Peyer's patch (tissue), 4 donors: ENCODE measurements at regions not wholly inside any gene's neighbourhood (a gene's known extent, or its start where the extent isn't known, plus 50 kb on each side); places are given as distances from the start of the nearest gene placed in this dataset.

Source experiments
- DNase-seq, 3 donors: peaks; one replicate each; pipeline ENCODE4 v3.0.0-alpha.2; 2017 to 2019
- H3K27ac ChIP-seq, 4 donors: fragments of 200-600 bp; sonication (generic); one replicate each; pipeline ENCODE4 v1.5.1; 2016 to 2019
- H3K27me3 ChIP-seq, 2 donors: fragments of 200-600 bp; sonication (generic); one replicate each; pipeline ENCODE4 v1.5.1; 2019
- H3K36me3 ChIP-seq, 3 donors: fragments of 200-600 bp; sonication (generic); one replicate each; pipeline ENCODE4 v1.5.1; 2016 to 2019
- H3K4me1 ChIP-seq, 4 donors: fragments of 200-600 bp; sonication (generic); one replicate each; pipeline ENCODE4 v1.5.1; 2016 to 2019
- H3K4me3 ChIP-seq, 4 donors: fragments of 200-600 bp; sonication (generic); 1 replicate in 3 of 4; 2 replicates in 1 of 4; pipeline ENCODE4 v1.5.1; 2016 to 2019; ENCODE audit warnings: mild to moderate bottlenecking in 1 of 4
- H3K9me3 ChIP-seq, 4 donors: fragments of 200-600 bp; sonication (generic); one replicate each; pipeline ENCODE4 v1.5.1; 2016 to 2019; ENCODE audit warnings: mild to moderate bottlenecking in 1 of 4
- POLR2A ChIP-seq, 2 donors: fragments of 450-650 bp; IDR thresholded peaks; one replicate each; pipeline ENCODE4 v1.5.1; 2017; ENCODE audit warnings: antibody characterized with exemption in 2 of 2, mild to moderate bottlenecking in 2 of 2, moderate library complexity in 2 of 2
- TF ChIP-seq, protein P1 (sequence below), 6 experiments: fragments of 450-650 bp in 4 of 6; fragments of 200-600 bp in 2 of 6; sonication (generic) in 1 of 6; IDR thresholded peaks; one replicate each; pipeline ENCODE4 v1.5.1; 2017 to 2019; ENCODE audit warnings: antibody characterized with exemption in 6 of 6, mild to moderate bottlenecking in 3 of 6, moderate library complexity in 1 of 6

- Histone ChIP-seq H3K36me3 (no peaks in the 10 kb centered on the region), H3K4me1 (no peaks in the 10 kb centered on the region), H3K4me3 (no peak overlapping the region), H3K27me3 (no peaks in the 10 kb centered on the region), H3K27ac (no peak overlapping the region), H3K9me3 (no peaks in the 10 kb centered on the region)
- DNase-seq = no peak
- TF ChIP-seq POLR2A (IDR thresholded peaks at IDR 0.05) = no peak
- TF ChIP-seq, protein P1, sequence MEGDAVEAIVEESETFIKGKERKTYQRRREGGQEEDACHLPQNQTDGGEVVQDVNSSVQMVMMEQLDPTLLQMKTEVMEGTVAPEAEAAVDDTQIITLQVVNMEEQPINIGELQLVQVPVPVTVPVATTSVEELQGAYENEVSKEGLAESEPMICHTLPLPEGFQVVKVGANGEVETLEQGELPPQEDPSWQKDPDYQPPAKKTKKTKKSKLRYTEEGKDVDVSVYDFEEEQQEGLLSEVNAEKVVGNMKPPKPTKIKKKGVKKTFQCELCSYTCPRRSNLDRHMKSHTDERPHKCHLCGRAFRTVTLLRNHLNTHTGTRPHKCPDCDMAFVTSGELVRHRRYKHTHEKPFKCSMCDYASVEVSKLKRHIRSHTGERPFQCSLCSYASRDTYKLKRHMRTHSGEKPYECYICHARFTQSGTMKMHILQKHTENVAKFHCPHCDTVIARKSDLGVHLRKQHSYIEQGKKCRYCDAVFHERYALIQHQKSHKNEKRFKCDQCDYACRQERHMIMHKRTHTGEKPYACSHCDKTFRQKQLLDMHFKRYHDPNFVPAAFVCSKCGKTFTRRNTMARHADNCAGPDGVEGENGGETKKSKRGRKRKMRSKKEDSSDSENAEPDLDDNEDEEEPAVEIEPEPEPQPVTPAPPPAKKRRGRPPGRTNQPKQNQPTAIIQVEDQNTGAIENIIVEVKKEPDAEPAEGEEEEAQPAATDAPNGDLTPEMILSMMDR (IDR thresholded peaks at IDR 0.05) = no peak
Measured at GRCh38 chr5:126119887-126120442, 303.2 kb upstream of the GRAMD2B start.

DNA sequence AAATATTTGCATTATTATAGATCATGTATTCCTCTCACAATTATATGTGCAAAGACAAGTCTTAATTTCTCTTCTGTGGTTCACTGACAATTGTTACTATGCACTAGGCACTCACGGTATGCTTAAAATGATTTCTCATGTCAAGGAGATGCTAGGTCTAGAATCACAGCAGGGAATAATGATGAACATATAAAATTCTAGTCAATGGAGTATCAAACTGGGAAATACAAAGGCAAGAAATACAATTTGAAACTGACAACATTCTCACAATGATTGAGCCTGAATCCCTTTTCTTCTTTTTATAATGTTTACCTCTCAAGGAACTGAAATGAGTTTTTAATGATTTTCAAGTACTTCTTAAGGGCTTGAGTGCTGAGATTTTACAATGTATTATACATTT is 302.3 kb upstream of the GRAMD2B start:
- Histone ChIP-seq H3K9me3 (no peaks in the 10 kb centered on the region), H3K4me3 (no peak overlapping the region), H3K36me3 (no peaks in the 10 kb centered on the region), H3K27me3 (no peaks in the 10 kb centered on the region), H3K4me1 (no peaks in the 10 kb centered on the region), H3K27ac (no peak overlapping the region)
- DNase-seq = no peak
- TF ChIP-seq POLR2A (IDR thresholded peaks at IDR 0.05) = no peak
- TF ChIP-seq, protein P1 (IDR thresholded peaks at IDR 0.05) = no peak

DNA sequence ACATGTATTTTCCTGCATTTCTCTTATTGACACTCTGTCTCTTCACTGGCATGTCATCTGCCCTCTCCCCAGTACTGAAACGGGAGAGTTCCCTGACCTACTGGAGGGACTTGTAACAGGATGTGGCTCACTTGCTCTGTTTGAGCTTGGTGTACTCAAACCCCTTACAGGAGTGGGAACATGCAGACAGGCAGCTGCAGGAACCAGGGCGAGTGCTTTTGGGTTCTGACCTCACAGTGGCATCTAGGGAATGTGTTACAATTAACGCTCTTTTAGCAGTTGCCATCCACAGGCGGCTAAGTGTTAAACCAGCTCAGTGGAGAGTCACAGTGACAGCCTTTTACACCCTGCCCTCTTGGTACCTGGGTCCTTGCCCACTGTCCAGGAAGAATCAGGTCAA is 300.3 kb upstream of the GRAMD2B start:
- no peak overlapping the region for H3K27ac ChIP-seq
- H3K27me3 ChIP-seq = no peaks in the 10 kb centered on the region
- H3K9me3 ChIP-seq = no peaks in the 10 kb centered on the region
- H3K4me3 ChIP-seq = no peak overlapping the region
- no peaks in the 10 kb centered on the region for H3K36me3 ChIP-seq
- DNase-seq = no peak
- no peaks in the 10 kb centered on the region for H3K4me1 ChIP-seq
- no peak for TF ChIP-seq POLR2A (IDR thresholded peaks at IDR 0.05)
- TF ChIP-seq, protein P1 (IDR thresholded peaks at IDR 0.05) = no peak

DNA sequence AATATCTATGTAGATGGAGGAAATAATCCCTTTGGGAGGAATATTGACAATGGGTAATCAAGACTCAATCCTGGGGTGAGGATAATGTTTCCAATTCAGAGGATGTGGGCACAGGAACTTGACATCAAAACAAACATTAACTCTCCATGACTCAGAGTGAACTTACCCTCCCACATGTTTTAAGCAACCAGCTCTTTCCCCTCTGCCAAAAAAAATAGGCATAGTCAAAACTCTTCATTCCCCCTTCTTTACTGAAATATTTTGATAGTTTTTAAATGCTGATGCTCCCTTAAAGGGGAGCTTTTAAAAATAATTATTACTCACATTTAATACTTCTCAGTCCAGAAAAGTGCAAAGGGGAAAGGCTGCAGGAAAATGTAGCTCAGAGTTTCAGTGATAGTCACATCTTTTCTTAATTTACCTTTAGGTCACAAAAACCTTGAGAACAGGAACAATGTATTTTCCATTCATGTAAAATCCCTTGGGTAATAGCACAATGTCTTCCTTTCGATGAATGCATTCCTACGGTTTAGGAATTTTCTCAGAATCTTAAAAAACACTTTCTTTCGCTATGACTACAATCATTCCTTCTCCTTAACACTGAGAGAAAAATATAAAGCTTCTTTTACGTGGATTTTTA is 298.4 kb upstream of the GRAMD2B start:
- Histone ChIP-seq H3K27ac (no peak overlapping the region), H3K4me3 (no peak overlapping the region), H3K27me3 (no peaks in the 10 kb centered on the region), H3K4me1 (no peaks in the 10 kb centered on the region), H3K9me3 (no peaks in the 10 kb centered on the region), H3K36me3 (no peaks in the 10 kb centered on the region)
- TF ChIP-seq POLR2A (IDR thresholded peaks at IDR 0.05) = no peak
- TF ChIP-seq, protein P1 (IDR thresholded peaks at IDR 0.05) = no peak
- no peak for DNase-seq

- no peak overlapping the region for H3K27ac ChIP-seq
- TF ChIP-seq, protein P1 (IDR thresholded peaks at IDR 0.05) = no peak
- TF ChIP-seq POLR2A (IDR thresholded peaks at IDR 0.05) = no peak
- H3K36me3 ChIP-seq = no peaks in the 10 kb centered on the region
- no peak for DNase-seq
- H3K27me3 ChIP-seq = no peaks in the 10 kb centered on the region
- H3K4me3 ChIP-seq = no peak overlapping the region
- H3K9me3 ChIP-seq = no peaks in the 10 kb centered on the region
- no peaks in the 10 kb centered on the region for H3K4me1 ChIP-seq
Measured at GRCh38 chr5:126125407-126125806, 297.8 kb upstream of the GRAMD2B start.
